Activated CD8-positive, alpha-beta memory T cell treated with anti-CD3 and anti-CD28 coated beads for 24 hours (primary cell): ENCODE measurements at regions not wholly inside any gene's neighbourhood (a gene's known extent, or its start where the extent isn't known, plus 50 kb on each side); places are given as distances from the start of the nearest gene placed in this dataset.

Experiments
- DNase-seq: peaks from one replicate; pipeline ENCODE4 v3.0.0-alpha.2; 2020

DNA sequence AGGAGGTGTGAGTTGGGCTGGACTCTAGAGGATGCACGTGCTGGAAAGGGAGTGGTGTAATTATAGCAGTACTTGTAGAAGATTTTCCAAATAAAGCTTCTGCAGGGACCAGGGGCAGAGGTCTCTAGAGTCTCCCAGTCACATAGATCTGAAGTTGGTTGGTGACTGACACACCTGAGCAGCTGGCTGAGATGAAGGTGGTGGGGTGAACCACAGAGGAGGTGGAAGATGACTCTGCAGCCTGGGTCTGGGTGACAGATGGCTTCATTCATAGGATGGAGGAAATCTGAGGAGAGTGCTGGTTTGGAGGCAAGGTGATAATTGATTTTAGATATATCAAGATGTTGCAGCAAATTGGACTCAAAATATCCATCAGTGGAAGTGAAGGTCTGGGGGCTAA is 178.9 kb upstream of the IVNS1ABP start:
- no peak for DNase-seq

DNA sequence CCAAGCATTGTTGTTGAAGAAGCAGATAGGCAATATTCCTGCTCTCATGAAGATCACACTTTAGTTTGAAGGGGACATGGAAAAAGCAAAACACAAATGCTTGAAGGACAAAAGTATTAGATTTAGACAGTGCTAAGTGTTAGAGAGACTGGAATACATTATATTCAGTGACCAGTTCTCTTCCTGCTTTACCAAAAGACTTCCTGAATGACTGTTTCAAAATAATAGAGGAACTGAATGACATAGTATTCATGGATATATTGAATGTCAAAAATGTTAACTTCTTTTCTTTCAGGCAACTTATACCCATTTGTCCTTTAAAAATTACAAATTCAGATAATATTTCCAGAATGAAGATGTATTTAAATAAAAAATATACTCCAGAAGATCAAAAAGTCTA is 178.0 kb upstream of the IVNS1ABP start:
- DNase-seq, result no peak

DNA sequence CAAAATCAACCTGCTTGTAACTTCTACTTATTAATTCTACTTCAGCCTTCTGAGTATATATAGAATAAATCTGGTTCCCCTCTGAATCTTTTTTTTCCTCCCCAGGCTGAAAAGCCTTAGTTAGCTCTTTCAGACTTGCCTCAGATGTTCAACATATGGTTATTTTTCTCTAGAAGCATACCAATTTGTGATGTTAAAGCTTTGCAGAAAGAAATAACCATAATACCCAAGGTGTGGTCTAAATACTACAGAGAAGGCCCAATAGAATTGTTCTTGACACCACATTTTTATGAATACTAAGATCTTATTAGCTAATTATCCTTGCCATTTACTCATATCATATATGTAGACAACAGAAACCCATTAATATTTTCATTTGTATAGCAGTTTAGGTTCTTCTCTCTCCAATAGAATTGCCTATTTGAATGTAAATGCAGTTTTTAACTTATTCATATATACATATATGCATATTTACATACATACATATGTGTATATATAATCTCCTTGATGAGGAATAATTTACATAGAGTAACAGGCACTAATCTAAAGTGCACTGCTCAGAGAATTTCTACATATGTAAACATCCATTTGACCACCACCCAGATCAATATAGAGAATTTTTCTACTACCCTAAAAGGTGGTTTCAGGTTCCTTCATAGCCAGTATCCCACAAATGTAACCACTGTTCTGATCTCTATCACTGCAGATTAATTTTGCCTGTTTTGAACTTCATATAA is 175.2 kb upstream of the IVNS1ABP start:
- DNase-seq, result no peak

DNA sequence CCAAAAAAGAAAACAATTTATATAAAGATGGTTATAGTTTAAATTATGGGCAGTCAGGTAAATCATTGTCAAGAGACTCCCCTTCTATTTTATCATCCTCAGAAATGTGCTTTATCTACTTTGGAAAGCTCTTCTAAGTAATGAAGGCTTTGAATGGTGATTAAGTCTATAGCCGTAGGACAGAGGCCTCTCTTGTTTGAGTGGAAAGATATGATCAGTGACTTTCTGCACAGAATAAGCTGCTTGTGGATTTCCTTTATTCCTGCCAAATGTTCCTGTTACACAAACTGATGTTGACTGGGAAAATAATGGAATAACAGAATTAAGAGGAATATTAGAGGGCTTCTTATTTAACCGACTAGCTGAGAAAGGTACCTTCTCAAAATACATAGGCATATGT is 174.6 kb upstream of the IVNS1ABP start:
- no peak for DNase-seq

DNA sequence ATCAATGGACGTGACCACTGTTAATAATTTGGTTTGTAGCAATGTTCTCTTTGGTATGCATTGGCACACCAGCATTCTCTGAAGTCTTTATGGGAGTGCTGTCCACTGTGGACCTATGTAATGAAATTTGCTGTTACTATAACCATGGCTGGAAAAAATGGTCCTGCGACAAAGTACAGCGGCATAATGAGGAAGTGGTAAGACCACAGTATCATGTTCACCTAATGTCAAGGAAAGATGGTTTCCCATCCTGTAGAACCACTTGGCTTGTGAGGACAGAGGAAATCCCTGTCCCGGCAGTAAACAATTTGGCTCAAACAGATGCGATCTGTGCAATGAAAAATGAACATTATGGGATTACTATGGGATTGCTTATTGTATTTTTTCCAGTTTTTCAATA is 173.9 kb upstream of the IVNS1ABP start:
- DNase-seq, result no peak

DNA sequence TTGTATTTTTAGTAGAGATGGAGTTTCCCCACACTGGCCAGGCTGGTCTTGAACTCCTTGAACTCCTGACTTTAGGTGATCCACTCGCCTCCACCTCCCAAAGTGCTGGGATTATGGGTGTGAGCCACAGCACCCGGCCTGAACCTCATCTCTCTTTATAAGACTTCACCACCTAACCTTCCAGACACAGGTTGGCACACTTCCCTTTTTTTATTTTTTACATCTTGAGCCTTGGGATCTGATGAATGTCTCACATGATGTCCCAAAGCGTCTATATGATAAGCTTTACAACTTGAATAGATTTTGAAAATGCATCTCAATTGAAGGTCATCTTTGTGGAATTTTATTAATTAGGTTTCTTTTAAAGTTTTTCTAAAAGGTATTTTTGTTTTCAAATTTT is 172.4 kb upstream of the IVNS1ABP start:
- no peak for DNase-seq

DNA sequence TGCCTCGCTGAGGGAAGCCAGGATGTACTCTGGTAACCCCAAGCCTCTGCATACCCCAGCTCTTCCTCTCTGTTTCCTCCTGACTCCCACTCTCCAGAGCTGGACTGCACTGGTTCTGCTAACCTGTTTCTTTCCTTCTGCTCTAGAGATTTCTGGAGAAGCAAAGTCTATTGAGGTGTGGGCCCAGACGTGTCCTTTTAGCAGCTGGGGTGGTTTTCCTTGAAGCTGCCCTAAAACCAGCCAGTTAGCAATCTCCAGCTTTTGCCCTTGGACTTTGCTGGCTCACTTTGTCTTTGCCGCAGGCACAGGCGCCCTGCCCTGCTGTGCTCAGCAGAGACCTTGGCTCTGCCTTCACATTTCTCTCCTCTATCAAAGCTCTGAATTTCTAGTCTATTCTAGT is 171.8 kb upstream of the IVNS1ABP start:
- DNase-seq, result no peak

DNA sequence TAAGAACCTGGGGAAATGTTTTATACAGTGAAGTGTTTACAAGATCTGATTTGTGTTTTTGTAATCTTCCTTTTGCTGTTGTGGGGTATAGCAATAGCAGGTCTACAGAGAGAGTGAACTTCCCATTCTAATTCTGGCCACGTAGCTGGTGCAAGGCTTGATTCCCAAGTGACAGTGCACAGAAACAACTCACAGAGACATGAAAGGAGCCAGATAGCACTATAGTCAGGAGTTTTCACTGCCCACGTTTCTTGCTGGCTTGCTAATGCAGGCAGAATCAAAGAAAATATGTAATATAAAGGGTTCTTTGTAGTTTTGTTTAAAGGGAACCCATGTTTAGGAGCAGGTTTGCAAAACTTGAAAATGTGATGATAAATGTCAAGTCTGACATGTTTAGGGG is 170.9 kb upstream of the IVNS1ABP start:
- no peak for DNase-seq

DNA sequence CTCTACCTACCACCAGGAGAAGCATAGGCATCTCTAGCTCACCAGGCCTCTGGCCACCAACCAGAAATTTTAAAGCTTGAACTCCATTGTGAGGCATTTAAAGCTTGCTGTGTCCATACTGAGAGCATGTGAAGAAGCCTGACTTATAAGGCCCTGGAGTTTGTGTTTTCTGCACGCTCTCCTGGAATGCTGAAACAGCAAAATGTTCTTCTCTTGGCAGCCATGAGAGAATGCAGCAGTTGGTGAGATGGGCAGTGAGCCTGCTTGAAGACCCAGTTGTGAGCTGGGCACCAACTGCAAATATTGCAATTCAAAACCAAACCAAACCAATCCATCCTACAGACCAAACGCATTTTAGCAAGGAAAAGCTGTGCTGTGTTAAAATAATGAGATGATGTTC is 170.0 kb upstream of the IVNS1ABP start:
- no peak for DNase-seq

DNA sequence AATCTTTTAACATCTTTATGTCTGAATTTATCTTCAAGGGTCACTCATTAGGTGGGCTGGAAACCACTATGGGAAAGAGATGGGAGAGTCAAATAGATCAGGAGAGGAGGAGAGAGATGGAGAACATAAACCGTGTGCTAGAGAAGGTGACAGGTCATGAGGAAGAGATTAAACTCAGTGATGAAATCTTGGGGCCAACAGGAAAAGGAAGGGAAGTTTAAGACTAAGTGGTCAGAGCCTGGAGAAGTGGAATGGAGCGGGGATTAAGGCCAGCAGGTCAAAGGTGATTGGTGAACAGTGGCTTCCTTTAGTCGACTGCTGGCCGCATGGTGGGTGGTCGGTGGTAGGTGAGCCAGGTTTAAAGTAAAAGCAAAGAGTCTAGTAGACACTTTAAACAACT is 169.3 kb upstream of the IVNS1ABP start:
- DNase-seq, result no peak

DNA sequence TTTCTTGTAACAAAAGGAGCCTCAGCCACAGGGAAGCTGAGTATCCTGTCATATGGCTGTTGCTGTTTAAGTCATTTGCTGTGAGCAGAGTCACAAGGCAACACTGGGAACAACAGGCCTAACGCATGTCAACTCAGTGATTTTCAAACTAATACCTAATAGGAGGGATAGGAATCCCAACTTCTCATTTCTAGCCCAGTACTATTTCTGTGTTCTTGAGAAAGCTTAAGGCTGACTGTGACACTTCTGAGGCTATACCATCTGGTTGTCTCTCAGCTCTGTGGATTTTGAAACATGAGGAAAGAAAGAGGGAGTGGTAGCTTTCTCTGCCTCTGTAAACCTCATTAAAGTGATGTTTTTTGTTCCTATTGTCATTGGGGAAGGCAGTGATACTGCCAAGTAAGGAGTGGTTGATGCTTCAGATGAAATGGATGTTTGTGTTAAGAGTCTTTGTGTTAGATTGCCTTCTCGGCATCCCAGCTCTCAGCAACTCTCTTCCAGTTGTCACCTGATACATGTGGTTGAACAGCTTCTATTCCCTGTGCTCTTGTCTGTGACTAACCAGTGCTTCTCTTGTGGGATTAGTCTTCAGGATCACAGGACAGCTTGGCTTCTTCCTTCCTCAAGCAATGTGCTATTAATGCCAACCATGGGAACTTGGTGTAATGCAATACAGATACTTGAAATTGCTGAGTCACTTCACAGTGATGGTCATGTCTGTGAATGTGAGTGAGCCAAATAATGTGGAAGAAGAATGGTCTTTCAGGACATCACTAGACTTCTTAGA is 166.8 kb upstream of the IVNS1ABP start:
- DNase-seq, result no peak

DNA sequence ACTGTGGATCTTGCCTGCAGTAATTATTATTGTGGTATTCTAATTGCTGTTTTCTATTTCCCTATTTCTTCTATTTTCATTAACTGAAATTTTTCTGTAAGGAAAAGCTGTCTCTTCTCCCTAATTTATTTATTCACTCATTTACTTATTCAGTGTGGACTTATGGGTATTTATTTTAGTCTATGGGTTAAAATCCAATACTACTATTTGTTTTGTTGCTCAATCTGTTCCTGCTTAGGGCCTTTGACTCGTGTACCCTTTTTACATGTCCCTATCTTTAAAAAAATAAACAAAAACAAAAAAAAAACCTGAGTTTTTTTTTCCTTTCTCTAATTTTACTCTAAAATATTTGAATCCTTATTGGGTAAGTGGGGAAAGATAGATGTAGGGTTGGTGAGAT is 166.2 kb upstream of the IVNS1ABP start:
- no peak for DNase-seq

DNA sequence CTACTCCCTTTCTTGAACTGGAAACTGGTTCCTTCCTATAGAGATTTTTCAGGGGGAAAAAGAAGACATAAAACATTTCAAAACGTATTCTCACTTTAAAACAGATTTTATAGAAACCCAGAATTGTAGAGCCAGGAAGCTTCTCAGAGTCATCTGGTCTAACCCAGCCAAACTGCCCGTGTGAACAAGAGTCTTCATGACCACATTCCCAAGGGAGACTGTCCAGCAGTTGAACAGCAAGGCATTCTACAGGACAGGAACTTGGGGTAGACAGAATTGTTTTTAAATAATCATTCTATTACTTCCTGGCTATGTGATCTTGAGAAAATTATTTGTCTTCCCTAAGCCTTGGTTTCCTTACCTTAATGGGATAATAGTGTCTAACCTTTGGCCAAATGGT is 163.5 kb upstream of the IVNS1ABP start:
- DNase-seq, result no peak

DNA sequence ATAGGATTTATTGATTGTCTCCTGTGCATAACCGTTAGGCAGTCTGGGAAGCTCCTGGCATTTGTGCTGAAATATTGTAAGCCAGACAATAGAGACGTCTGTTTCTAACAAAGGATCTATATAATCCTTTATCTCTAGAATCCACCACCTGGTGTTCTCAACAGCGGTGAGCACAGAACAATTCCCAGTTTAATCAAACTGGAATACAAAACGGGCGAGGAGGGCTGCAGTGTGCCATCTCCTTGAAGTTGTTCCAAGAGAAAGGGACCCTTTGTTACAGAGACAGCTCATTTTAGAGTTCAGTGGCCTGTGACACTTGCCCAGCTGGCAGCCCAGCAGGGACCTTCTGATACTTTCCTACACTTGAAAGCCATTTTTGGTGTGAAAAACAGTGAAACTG is 162.8 kb upstream of the IVNS1ABP start:
- DNase-seq, result no peak

DNA sequence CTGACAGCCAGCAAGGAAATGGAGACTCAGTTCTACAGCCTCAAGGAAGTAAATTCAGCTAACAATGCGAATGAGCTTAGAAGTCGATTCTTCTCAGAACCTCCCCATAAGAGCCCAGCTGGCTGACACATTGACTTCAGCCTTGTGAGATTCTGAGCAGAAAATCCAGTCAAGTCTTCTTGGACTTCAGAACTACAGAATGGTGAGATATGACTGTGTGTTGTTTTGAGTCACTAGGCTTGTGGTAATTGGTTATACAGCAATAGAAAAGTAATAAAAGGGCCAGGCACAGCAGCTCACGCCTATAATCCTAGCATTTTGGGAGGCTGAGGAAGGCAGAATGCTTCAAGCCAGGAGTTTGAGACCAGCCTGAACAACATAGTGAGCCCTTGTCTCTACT is 161.8 kb upstream of the IVNS1ABP start:
- DNase-seq, result no peak

DNA sequence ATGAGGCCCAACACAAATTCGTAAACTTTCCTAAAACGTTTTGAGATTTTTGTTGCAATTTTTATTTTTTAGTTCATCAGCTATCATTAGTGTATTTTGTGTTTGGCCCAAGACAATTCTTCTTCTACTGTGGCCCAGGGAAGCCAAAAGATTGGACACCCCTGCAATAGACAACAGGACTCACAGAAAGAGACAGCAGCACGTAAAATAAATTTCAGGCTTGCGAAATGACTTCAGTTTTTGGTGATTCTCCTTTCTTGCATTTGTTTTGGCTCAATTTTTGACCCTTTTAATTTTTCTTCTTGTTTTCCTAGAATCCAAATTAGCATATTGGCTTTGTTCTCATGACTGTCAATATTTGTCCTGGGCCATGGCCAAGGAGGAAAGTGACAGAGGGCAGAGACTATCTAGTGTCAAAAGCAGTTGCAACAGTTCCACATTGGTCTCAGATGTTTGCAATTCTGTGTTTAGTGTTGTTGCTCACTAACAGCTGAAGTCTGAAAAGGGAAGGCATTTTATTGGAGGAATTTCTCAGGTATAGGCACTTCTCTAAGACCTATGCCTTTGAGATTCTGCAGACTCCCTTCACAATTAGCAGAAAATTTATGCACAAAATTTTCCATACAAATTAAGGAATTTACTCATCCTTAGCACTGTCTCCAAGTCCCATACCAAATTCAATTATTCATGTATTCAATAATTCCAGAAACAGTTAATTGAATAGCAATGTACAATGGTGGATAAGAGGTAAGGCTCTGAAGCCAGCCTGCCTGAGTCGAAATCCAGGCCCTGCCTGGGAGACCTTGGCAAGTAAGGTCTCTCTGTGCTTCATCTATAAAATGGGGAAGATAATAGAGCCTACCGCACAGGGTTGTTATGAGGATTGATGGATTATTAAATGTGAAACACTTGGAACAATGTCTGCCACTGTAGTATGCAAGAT is 160.9 kb upstream of the IVNS1ABP start:
- no peak for DNase-seq

DNA sequence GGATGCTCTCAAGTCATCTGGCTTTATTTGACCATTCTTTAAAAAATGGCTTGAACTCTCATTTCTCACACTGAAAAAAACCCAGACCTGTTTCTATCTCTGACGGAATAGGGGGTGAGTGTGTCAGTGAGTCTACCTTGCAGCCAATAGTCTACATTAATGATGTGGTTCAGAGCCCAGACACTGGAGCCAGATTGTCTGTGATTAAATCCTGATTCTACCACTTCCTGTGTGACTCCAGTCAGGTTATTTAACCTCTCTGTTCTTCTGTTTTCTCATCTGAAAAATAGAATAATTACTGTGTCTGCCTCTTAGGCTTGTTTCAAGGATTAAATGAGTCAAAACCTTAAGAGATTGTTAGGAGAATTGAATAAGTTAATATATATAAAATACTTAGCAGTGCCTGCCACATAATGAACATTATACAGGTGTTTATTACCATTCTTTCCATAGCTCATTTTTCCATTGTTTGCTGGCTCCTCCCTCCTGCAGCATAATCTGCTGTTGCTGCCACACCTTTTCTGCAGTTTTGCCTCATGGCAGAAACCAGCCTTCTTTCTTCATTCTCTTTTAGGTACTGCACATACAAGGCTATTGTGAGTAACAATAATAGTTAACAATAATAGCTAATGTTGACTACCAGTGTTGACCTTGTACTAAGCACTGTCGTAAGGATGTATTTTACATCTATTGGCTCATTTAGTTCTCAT is 157.6 kb upstream of the IVNS1ABP start:
- DNase-seq, result no peak

DNA sequence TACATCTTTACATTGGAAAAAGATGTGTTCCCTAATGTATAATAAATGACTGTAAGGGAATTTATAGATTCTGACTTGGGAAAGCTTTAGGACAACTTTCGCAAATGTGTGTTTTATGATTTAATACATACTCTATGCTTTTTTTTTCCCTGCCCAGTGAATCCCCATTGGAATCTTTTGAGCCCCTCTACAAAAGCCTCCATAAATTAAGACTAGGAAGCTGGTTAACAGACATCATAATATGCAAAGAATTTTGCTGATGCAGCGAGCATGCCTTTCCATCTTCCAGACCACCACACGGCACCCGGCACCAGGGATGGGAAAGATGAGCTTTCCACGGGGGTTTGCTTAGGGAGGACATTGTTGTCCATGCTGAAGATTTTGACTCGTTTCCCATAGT is 156.1 kb upstream of the IVNS1ABP start:
- no peak for DNase-seq

DNA sequence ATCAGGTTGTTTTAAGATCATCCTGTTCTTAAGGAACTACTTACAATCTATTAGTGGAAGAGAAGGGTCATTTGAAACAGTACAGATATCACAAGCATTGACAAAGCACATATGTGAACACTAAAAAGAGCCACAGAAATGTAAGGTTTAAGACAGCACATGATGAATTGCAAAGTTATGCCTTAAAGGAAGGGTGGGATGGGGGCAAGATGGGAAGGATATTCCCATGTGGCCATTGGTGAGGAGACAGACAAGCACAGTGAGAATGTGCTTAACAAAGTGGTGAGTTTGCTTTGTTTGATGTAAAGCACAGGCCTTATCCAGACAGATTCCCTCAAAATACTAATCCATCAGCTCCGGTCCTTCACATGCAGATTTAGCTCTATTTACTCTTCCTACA is 151.6 kb upstream of the IVNS1ABP start:
- no peak for DNase-seq

DNA sequence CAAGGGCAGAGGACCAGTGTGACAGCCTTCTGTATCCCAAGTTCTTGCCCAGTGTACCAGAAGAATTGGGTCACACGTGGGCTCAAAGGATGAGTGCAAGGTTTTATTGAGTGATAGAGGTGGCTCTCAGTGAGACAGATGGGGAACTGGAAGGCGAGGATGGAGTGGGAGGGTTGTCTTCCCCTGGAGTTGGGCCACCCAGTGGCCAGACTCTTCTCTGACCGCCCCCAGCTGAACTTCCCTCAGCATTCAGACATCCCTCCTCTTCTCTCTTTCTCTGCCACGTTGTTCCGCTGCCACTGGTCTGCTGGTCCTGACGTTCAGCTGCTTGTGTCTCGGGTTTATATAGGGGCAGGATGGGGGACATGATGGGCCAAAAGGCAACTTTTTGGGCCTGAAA is 150.1 kb upstream of the IVNS1ABP start:
- DNase-seq, result no peak

DNA sequence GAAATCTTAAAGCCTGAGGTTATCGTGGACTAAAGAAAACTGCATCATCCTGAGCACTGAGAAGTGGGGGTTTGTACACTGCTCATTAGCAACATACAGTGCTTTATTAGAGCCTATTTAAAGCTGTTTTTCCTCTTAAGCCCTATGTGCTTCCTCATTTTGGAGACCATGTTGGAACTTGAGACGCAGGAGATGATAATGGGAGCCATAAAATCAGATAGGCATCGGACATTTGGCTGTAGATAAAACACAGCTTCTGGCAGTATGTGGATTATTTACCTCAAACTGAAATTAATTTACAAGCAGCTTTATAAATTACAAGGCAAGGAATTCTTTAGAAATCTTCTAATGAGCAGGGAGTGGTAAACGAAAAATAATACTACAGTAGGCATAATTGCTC is 147.7 kb upstream of the IVNS1ABP start:
- DNase-seq, result no peak

DNA sequence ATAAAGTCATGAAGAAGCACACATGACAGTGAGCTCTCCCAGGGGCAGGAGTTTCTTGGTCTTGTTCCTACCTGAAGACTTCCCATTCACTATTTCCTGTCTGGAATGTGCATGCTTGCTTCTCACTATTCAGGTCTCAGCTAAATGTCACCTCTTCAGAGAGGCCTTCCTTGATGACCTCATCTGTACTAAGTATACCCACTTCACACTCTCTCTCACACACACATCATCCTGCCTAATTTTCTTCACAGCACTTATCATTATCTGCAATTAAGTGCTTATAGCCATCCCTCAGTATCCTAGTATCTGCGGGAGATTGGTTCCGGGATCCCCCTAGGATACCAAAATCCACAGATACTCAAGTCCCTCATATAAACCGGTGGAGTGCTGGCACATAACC is 146.4 kb upstream of the IVNS1ABP start:
- DNase-seq, result no peak

DNA sequence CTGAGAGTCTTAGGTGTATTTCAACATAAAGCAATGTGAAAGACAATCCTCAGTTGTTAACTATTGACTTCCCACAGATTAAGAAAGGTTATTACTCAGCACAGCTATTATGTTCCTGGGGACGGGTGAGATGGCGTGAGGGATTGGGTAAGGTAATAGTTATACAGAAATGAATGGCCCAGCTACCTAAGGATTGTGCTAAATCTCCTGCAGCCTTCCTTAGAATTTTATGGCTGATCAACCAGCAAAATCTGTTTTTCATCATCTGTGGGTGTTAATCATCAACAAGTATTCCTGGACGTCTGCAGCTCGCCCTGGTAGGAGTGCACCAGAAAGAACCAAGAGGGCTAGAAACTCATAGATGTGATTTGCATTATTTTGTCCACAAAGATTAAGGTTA is 146.0 kb upstream of the IVNS1ABP start:
- no peak for DNase-seq
